ENCODE measurements at regions not wholly inside any gene's neighbourhood (a gene's known extent, or its start where the extent isn't known, plus 50 kb on each side); places are given as distances from the start of the nearest gene placed in this dataset.

GRCh38 chr9:115976781-115977180 is 176.8 kb upstream of the PAPPA start:
- TF ChIP-seq CTCF (optimal IDR thresholded peaks at IDR 0.05 in 1 of 3, IDR thresholded peaks at IDR 0.05 in 1 of 3, conservative IDR thresholded peaks at IDR 0.05 in 1 of 3; ENCODE audit: extremely low read depth in 1 of 3, insufficient read depth in 2 of 3, low read length in 3 of 3) (no peak), EZH2 (IDR thresholded peaks at IDR 0.05; ENCODE audit: low read length) (no peak)
